CD4-positive, alpha-beta T cell treated with Interleukin-4 for 1 hour (primary cell): ENCODE measurements at regions not wholly inside any gene's neighbourhood (a gene's known extent, or its start where the extent isn't known, plus 50 kb on each side); places are given as distances from the start of the nearest gene placed in this dataset.

ENCODE experiments used
- DNase-seq, 2 donors: peaks; one replicate each; pipeline ENCODE4 v3.0.0-alpha.2; 2020 to 2022

DNA sequence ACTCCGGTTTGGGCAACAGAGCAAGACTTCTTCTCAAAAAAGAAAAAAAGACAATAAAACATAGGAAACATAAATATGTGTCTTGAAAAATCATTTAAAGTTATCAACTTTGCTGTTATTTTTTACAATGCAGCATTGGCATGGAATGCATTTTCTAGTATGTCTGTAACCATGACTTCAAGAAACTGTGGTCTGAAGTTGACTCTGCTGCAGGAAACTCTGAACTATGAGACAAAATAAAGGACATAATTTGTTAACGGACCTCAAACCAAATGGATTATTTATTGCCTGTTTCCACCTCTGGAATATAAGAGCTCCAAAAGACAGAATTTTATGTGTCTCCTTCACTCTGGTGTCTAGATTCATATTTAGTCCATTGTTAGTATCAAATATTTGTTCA, 79.1 kb downstream of the TRIB2 start:
- no peak for DNase-seq

DNA sequence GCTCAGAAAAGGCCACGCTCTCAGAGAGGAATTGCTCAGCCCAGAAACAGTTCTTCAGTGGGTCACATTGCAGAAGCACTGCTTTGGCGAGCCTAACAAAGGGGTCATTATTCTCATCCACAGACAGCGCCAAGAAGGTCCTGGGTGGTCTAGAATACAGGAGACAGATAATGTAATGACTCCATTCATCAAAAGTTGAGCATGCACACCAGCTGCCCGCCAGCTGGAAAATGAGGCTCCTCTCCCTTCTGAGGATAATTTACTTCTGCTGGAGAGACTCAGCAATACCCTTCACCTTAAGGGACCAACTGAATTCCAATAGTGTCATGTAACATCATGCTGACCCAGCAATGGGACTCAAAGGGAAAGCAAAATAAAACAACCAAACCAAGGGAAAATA, 79.9 kb downstream of the TRIB2 start:
- no peak for DNase-seq

DNA sequence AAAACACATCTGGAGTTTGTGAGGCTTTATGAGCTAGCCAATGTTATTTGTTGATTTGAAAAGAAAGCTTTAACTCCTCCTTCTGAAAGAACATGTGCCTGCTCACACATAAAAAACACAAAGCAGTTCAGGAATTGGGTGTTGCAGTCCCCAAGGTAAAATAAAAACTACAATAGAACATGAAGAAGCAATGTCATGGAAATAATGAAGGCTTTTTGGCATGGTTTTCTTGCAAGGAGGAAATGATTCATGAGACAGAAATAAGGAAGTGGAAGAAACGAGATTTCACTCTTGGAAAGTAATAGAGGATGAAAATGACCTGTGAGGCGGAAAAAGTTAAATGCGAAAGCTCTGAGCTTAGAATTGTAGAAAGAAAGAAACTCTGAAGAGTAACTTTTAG, 81.1 kb downstream of the TRIB2 start:
- DNase-seq = no peak

DNA sequence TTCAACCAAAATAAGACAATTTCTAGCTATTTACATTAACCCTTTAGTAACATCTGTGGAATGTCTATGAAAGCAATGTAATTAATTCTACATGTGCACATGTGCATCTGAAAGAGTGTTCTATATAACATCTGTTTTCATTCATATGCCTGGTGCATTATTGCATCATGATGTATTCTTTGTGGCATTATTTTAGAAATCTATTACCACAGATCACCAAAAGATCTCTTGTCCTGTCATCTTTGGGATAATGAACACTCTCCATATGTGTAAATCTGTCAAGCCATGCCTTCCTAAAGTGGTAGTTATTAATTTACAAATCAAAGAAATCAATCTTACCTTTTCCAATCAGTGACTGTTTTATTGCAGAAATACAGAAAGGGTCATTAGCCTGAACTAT, 86.9 kb downstream of the TRIB2 start:
- DNase-seq = no peak

DNA sequence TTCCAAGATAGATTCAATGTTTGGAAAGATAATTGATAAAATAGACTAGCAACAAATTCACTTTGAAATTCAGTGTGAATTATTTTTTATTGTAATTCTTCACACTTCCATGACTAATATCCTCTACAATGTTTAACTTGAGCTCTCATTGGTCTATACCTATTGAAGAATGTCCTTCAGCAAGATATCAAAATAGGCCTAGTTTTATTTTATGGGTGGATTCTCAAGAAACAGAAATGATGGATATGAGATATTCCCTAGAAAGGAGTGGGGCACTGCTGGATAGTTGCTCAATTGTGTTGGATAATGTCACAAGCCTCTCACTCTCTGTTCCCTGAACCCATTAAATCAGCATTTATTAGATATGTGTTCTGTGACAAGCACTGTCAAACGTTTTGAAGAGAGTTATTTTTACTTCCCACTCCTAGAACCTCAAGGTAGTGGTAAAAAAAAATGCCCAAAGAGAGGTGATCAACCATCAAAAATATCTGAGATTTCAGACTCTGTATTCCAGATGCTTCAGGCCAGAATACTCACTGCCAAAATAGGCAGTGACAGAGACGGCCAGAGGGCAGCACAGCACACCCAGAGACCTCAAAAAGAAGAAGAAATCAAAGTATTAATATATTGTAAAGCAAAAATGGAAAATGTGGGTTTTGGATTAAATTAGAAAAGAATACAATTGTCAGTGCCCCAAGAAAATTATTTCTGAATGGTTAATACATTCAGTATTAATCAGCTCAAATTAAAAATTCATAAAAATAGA, 87.5 kb downstream of the TRIB2 start:
- no peak for DNase-seq

DNA sequence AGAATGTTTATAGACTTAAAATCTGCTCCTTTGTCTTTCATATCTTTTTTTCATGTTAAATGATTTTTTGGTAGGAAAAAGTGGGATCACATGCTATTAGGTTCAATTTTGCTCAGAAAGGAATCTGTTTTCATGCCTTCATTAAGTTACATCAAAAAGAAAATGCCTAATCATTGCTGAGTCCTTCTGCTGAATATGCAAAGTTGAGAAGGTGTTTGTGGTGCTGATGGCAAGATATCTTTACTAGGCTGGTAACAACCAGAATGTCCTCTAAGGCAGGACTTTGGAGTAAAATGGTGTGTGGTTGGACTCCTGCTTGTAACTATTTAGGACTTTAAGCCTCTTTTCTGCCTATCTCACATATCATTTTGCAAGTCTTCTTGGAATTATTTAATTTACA, 88.3 kb downstream of the TRIB2 start:
- no peak for DNase-seq

DNA sequence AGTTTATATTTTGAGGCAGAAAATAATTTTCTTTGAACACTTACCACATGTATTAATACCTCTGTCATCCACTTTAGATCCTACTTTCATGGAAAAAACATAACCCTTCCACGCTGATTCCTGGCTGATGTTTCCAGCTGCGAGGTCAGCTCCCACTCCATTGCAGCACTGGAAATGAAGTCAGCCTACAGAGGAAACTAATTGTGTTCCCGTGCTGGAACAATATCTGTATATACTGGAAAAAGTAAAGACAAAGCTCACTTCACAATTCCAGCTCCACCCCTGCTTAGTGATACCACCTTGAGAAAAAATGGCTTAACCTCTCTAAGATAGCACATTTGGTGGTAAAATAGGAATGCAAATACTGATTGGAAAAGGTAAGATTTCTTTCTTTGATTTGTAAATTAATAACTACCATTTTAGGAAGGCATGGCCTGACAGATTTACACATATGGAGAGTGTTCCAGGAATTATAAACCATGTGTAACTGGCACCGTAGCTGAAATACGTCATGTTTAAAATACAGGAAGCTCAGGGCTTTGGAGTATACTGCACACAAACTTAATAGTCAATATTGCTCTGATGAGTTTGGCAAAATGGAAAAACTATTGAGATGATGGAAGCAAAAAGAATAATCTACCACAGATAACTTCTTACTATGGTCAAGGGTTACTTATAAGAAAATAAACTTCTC, 90.0 kb downstream of the TRIB2 start:
- DNase-seq = no peak

DNA sequence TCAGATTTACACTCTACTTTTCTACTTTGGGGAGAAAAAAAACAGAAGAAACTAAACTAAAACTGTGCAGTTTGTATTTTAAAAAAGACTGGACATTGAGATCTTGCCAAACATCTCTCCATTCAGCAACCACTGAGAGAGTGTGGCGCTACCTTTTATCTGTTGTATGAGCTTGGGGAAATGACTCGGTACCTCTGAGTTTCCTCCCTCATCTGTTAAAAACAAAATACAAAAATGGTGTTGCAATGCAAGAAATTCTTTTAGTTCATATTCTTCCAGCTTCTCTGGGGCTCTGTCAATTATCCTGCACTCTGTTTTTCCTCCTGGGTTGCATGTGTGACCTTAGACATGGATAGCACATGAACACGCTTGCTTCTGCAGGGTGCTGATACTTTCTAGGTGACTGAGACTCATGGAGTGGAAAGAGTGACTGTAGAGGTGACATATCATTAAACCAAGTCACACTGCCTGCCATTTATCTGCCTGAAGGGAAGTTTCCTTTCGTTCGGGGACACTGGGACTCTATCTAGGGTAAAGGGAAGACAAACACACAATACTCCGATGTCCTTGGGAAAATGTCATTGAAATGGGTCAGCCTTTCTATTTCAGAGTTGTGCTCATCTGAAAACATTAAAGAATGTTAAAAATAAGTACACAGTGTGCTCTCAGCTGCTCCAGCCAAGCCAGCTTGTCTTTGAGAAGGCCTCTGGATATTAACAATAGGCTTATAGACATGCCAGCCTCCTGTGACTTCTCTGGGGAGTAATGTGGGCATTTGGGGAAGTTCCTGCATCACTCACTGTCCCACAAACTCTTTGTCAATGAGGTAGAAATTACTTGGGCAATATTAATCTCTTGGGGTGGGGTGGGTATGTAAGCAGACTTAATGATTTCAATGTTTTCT, 91.4 kb downstream of the TRIB2 start:
- no peak for DNase-seq

DNA sequence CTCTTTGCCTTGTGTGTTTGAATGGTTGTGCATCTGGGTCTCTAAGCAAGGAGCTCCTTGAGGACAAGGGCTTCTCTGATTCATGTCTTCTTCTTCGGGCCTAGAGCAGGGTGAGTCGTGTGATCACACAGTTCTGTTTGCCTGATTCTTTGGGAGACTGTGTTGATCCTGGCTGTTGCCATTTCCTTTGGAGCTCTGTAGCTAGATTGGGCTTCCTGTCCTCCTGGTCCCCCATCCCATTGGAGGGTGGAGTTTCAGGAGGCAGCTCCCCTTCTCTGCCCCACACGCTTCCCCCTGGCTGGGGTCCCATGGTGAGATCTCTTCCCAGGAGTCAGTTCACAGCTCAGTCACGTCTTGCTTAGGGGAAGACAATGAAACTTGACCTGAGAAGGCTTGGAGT, 92.8 kb downstream of the TRIB2 start:
- no peak for DNase-seq

DNA sequence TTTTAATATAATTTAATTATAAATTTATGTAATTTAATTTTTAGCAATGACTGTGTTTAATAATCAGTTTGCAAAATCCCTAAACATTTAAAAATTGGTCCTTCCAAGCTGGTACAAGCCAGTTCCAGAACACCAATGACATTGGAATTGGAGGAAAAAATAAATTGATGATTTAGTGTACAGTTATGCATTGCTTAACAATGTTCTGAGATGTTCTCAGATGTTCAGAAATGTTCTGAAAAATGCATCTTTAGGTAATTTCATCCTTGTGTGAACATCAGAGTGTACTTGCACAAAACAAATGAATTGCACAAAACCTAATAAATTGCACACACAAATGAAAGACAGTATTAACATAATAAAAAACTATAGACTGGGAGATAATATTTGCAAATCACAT, 95.2 kb downstream of the TRIB2 start:
- DNase-seq = no peak

DNA sequence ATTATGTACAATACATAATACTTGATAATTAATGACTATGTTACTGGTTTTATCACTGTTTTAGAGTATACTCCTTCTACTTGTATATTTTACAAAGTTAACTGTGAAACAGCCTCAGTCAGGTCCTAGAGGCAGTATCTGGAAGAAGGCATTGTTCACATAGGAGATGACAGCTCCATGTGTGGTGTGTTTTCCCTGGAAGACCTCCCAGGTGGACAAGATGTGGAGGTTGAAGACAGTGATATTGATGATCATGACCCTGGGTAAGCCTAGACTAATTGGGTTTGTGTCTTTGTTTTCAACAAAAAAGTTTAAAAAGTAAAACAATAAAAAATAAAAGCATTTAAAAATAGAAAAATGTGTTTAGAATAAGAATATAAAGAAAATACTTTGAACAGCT, 96.4 kb downstream of the TRIB2 start:
- no peak for DNase-seq

DNA sequence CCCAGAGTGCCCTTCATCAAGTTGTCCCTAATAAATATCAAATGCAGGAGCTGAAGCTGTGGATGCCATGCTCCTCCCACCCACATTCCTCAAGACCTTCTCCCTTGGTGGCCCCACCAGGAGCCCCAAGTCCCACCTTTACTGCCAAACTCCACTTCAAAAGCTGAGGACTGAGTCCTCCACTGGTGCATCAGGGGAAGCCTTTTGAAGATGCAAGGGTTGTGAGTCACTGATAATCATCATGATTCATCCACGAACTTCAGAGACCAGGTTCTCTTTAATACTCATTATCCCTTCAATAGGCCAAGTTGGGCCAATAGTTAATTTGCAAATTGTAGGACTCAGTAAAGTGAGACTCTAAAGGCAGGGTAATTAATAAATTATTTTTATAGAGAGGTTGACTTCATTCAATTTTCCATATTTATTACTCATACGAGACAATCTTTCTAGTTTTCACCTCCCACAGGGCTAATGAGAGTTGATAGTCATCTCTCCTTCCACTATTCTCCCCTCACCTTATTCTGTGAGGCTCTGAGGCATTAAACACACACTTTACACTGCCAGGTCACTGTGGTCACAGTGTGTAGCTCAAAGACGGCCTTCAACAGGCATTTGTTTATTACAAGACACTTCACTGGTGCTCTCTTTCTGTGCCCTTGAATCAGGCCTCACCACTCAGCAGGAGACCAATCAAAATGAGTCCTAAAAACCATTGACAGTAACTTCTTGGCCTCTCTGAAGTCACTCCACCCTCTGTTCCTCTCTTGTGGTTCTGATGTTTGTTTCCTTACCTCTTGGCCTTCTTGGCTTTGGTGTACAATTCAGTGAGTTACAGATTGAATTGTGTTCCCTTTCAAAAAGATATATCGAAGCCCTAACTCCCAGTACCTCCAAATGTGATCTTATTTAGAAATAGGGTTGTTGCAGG, 99.9 kb downstream of the TRIB2 start:
- DNase-seq = no peak

DNA sequence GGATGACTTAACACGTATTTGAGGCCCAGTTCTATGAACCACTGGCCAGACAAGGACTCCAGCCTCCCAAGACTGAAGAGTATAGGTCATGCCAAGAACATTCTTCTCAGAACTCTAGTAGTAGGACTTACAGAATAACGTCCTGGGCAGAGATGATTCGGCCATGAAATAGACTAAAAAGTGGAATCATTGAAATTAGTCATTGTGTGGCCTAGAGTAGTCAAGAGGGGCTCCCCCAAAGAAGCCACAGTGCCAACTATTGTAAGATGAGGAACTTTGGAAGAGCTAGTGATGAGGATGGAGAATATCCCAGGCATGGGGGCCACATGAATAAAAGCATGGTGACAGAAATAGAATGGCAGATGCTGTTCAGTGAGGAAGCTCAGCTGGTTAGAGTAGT, 101.1 kb downstream of the TRIB2 start:
- DNase-seq = no peak

DNA sequence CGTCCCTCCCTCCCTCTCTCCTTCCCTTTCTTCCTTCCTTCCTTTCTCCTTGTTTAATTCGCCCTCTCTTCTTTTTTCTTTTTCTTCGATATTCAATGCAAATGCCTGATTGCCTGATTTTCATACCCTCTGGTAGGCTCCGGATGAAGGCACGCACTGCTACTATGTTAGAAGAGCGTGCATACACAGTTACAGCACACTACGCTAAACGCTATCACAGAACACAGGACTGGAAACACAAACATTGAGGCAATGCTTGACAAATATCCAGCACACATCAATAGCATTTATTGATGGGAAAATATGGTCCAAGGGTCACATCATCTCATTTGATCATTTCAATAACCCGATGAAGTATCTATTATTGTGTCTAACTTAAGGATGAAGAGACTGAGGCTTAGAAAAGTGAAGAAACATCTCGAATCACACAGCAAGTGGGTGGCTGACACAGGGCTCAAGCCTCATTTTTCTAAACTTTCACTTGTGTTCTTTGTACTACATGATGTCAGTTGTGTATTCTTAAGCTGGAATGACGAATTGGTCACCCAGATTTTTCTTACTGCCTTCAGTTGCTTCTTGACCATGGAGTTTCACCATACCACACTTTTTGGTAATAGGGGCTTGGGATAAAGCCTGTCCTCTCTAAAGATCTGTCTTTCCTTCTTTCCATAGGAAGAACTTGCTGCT, 101.8 kb downstream of the TRIB2 start:
- DNase-seq = no peak

DNA sequence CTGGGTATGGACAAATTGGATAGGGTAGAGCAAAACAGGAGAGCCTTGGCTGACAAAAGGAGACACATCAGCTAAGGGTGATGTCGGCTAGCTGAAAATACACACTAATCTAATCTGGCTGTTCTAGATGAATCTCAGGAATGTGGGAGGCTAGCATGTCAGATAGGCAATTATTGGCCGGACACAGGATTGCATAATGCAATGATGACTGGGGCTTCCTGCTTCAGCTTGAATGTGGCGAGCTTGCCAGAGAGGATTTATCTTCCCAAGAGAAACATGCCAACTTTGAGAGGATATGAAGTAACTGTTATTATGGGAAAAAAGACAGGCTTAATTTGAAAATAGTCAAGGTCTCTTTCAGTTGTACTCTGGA, 102.4 kb downstream of the TRIB2 start:
- DNase-seq = no peak

DNA sequence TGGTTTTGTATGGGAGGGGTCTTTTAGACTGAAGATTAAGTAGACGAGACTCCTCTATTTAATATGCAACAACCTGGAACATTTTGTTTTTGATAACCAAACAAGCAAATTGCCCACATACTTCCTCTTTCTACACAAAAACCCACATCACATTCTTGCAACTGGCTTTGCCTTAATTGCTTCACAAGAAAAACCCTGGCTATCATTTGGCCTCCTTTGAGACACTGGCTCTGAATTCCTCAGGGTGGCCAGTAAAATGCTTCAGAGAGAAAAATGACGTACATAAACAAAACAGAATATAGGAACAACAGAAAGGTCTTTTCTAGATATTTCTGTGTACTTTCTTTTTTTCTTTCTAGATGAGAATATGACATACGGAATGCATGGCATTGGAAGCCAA, 103.0 kb downstream of the TRIB2 start:
- no peak for DNase-seq

DNA sequence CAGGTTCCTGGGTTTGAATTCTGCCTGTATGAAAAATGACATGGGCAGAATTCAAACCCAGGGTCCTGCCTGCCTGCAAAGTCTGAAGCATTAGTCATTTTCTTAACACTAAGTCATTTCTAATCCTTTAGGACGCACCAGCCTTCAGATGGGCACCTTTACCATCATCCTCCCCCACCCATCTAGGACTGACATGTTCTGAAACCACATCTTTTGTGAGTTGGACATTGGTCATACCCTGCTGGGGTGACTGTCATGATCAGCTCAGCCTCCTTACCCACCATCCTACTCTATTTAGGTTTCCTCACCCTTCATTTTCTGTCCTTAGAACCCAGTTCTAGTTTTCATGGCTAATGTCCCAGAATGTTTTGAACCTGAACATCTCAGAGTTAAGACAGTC, 104.9 kb downstream of the TRIB2 start:
- no peak for DNase-seq

DNA sequence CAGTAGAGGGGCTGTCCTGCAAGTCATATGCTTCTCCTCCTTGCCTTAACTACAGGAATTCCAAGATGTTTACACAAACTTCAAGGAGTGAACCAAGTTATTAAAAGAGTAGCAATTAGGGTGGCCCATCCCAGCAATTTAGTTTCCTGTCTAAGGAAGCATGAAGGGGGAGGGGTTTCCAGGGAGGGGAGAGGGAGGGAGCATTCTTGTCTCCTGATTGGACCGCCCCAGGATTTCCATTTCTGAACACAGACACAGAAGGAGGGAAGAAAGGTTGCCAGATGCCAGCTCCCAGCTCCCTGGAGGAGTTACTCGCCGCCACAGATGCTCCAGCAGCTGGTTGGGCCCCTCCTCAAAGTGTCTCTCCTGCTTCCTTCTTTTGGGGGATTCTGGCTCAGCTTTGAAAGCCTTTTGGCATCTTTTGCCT, 107.6 kb downstream of the TRIB2 start:
- no peak for DNase-seq

DNA sequence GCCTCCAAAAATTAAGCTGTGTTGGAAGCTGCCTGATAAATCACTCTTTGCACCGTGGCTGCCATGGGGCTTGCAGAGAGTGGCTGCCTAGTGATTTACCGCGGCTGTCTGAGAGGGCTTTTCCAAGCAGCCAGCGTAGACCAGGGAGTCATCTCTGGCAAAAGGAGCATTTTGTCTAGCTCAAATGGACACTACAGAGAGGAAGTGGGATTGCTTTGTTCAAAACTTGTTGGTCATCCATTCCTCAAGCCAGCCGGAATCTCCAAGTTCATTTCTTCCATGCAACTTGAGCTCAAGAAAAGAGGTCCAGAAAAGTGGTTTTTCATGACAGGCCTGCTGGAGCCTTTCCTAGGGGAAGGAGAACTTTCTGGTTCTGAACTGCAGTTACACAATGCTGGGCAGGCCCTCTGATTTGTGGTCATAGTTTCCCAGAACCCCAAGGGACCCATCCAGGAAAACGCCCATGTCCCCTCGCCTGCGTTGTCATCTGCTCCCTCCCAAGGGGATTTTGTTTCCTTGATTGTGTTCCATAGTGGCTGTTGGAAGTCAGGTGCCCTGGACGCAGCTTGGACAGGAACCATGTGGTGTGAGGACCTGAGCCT, 108.1 kb downstream of the TRIB2 start:
- DNase-seq = no peak

DNA sequence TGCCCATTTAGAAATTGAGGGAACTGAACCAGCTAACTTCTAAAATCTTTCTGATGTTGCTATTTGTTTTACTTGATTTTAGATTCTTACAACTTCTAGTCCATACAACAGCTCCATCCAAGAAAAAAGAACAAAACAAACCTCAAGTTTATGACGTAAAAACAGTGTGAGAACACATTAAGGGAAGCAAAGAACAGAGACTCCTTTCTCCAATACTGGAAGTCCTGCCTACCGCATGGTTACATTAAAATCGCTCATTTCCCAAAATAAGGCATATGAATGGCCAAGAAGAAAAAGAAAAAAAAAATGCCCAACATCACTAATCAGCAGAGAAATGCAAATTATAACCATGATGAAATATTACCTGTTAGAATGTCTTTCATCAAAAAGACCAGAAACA, 110.0 kb downstream of the TRIB2 start:
- DNase-seq = no peak

DNA sequence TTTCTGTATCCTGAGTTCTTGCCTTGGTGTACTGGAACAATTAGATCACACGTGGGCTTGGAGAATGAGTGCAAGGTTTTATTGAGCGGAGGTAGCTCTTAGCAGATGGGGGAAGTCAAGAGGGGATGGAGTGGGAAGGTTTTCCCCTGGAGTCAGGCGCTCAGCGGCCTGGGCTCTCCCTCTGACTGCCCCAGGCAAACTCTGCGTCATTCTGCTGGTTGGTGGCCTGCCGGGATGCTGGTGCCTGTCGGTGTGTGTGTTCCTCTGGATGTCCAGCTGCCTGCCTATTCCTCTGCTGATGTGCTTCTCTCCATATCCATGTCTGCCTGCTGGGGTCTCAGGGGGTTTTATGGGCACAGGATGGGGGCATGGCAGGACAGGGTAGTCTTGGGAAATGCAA, 111.0 kb downstream of the TRIB2 start:
- no peak for DNase-seq

DNA sequence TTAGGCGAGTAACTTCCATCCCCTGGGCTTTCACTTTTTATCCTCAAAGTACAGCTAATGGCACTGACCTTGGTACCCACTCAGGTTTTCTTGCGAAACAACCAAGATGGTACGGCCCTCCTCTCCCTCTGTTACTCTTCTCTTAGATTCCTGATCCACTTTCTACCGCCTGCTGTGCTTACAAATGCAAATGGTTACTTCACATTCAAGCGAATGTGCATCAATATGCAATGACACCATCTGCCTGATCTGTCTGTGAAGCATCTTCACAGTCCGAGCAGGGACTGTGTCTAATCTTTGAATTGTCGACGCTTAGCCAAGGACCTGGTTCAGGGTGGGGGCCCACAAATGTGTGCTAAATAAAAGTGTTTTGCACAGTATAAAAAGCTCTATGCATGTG, 112.2 kb downstream of the TRIB2 start:
- no peak for DNase-seq
